Astrocyte (in vitro differentiated cells and primary cell): ENCODE measurements at regions not wholly inside any gene's neighbourhood (a gene's known extent, or its start where the extent isn't known, plus 50 kb on each side); places are given as distances from the start of the nearest gene placed in this dataset.

Source experiments
- DNase-seq: peaks from one replicate; pipeline ENCODE4 v3.0.0-alpha.2; 2010; ENCODE audit warnings: low read depth
- FAIRE-seq: peaks from 2 replicates; lab custom pipeline; 2011; peaks lifted over from hg19 to GRCh38; lab: Jason Lieb, UNC
- H2AFZ ChIP-seq: 2 replicates; pipeline ENCODE4 v1.6.0; 2012; ENCODE audit warnings: low read depth, low read length, inconsistent platforms
- H3K27ac ChIP-seq: 2 replicates; pipeline ENCODE4 v1.5.1; 2011; ENCODE audit warnings: low read depth, low read length, inconsistent platforms
- H3K27me3 ChIP-seq: 2 replicates; pipeline ENCODE4 v1.6.0; 2011; ENCODE audit warnings: low read length, inconsistent platforms; ENCODE audit not compliant: insufficient read depth
- H3K36me3 ChIP-seq: 2 replicates; pipeline ENCODE4 v1.5.1; 2011; ENCODE audit warnings: low read length, inconsistent platforms; ENCODE audit not compliant: insufficient read depth
- H3K4me1 ChIP-seq: 2 replicates; pipeline ENCODE4 v1.5.1; 2011; ENCODE audit warnings: low read length, inconsistent platforms; ENCODE audit not compliant: insufficient read depth
- H3K4me2 ChIP-seq: 2 replicates; pipeline ENCODE4 v1.6.0; 2012; ENCODE audit warnings: low read length, inconsistent platforms
- H3K4me3 ChIP-seq: 2 replicates; pipeline ENCODE4 v1.5.1; 2011; ENCODE audit warnings: low read depth, mild to moderate bottlenecking, low read length, inconsistent platforms; ENCODE audit not compliant: insufficient read depth
- H3K79me2 ChIP-seq: 2 replicates; pipeline ENCODE4 v1.6.0; 2012; ENCODE audit warnings: mild to moderate bottlenecking, low read length, inconsistent platforms; ENCODE audit not compliant: insufficient read depth
- H3K9ac ChIP-seq: 2 replicates; pipeline ENCODE4 v1.6.0; 2012; ENCODE audit warnings: mild to moderate bottlenecking, low read length, inconsistent platforms
- H3K9me3 ChIP-seq: 2 replicates; pipeline ENCODE4 v1.5.1; 2012; ENCODE audit warnings: low read depth, mild to moderate bottlenecking, low read length, inconsistent platforms; ENCODE audit not compliant: insufficient read depth
- H4K20me1 ChIP-seq: 2 replicates; pipeline ENCODE4 v1.6.0; 2012; ENCODE audit warnings: low read length, inconsistent platforms; ENCODE audit not compliant: insufficient read depth
- H3K27ac Mint-ChIP-seq: one replicate; pipeline ENCODE4 v1.8.0; 2021; ENCODE audit warnings: mild to moderate bottlenecking, mixed read lengths; ENCODE audit not compliant: unreplicated experiment
- H3K27me3 Mint-ChIP-seq: one replicate; pipeline ENCODE4 v1.8.0; 2021; ENCODE audit warnings: low read depth, mixed read lengths; ENCODE audit not compliant: unreplicated experiment
- H3K36me3 Mint-ChIP-seq: one replicate; pipeline ENCODE4 v1.8.0; 2021; ENCODE audit warnings: low read depth, mixed read lengths; ENCODE audit not compliant: unreplicated experiment
- H3K4me1 Mint-ChIP-seq: one replicate; pipeline ENCODE4 v1.8.0; 2021; ENCODE audit warnings: low read depth, mixed read lengths; ENCODE audit not compliant: unreplicated experiment
- H3K4me3 Mint-ChIP-seq: one replicate; pipeline ENCODE4 v1.8.0; 2021; ENCODE audit warnings: mild to moderate bottlenecking, moderate library complexity, mixed read lengths; ENCODE audit not compliant: unreplicated experiment
- H3K9me3 Mint-ChIP-seq: one replicate; pipeline ENCODE4 v1.8.0; 2021; ENCODE audit warnings: mild to moderate bottlenecking, mixed read lengths; ENCODE audit not compliant: unreplicated experiment
- CTCF ChIP-seq: IDR thresholded peaks from 2 replicates; pipeline ENCODE4 v1.5.1; 2011; ENCODE audit warnings: low read depth, mild to moderate bottlenecking, inconsistent platforms, low read length, moderate library complexity; ENCODE audit not compliant: insufficient read depth
- EZH2 ChIP-seq: IDR thresholded peaks from 2 replicates; pipeline ENCODE4 v1.6.1; 2012; ENCODE audit warnings: mild to moderate bottlenecking, low read length, inconsistent platforms; ENCODE audit not compliant: insufficient read depth

- no peaks in the 10 kb centered on the region for H3K9me3 Mint-ChIP-seq
- Histone ChIP-seq H3K36me3 (no peaks in the 10 kb centered on the region), H3K4me3 (no peak overlapping the region), H3K9me3 (no peaks in the 10 kb centered on the region), H3K9ac (no peak overlapping the region), H3K27me3 (no peaks in the 10 kb centered on the region), H3K4me2 (no peak overlapping the region), H3K27ac (no peak overlapping the region), H3K79me2 (no peaks in the 10 kb centered on the region), H2AFZ (no peak overlapping the region), H4K20me1 (no peaks in the 10 kb centered on the region), H3K4me1 (no peaks in the 10 kb centered on the region)
- no peaks in the 10 kb centered on the region for H3K27me3 Mint-ChIP-seq
- H3K27ac Mint-ChIP-seq, result no peak overlapping the region
- no peak for DNase-seq
- no peaks in the 10 kb centered on the region for H3K4me1 Mint-ChIP-seq
- H3K4me3 Mint-ChIP-seq, result no peak overlapping the region
- no peak for FAIRE-seq
- H3K36me3 Mint-ChIP-seq, result no peaks in the 10 kb centered on the region
- no peak for TF ChIP-seq CTCF
These were observed 600.4 kb upstream of the SLITRK6 start for GRCh38 chr13:86399572-86399971.

GRCh38 chr13:86402500-86402899 lies 603.3 kb upstream of the SLITRK6 start:
- Histone ChIP-seq H3K27ac (no peak overlapping the region), H3K4me1 (no peaks in the 10 kb centered on the region), H3K79me2 (no peaks in the 10 kb centered on the region), H3K4me3 (no peak overlapping the region), H3K4me2 (no peak overlapping the region), H4K20me1 (no peaks in the 10 kb centered on the region), H3K36me3 (no peaks in the 10 kb centered on the region), H3K27me3 (no peaks in the 10 kb centered on the region), H2AFZ (no peak overlapping the region), H3K9me3 (no peaks in the 10 kb centered on the region), H3K9ac (no peak overlapping the region)
- no peak for DNase-seq
- Mint-ChIP-seq H3K9me3 (no peaks in the 10 kb centered on the region), H3K27ac (no peak overlapping the region), H3K4me1 (no peaks in the 10 kb centered on the region), H3K36me3 (no peaks in the 10 kb centered on the region), H3K27me3 (no peaks in the 10 kb centered on the region), H3K4me3 (no peak overlapping the region)
- no peak for TF ChIP-seq EZH2
- no peak for TF ChIP-seq CTCF
- FAIRE-seq, result no peak

GRCh38 chr13:86403181-86403580 lies 604.0 kb upstream of the SLITRK6 start:
- Histone ChIP-seq H3K79me2 (no peaks in the 10 kb centered on the region), H3K4me3 (no peak overlapping the region), H2AFZ (no peak overlapping the region), H3K27me3 (no peaks in the 10 kb centered on the region), H3K4me2 (no peak overlapping the region), H3K9me3 (no peaks in the 10 kb centered on the region), H3K36me3 (no peaks in the 10 kb centered on the region), H3K27ac (no peak overlapping the region), H3K4me1 (no peaks in the 10 kb centered on the region), H4K20me1 (no peaks in the 10 kb centered on the region), H3K9ac (no peak overlapping the region)
- Mint-ChIP-seq H3K4me3 (no peak overlapping the region), H3K4me1 (no peaks in the 10 kb centered on the region), H3K27ac (no peak overlapping the region), H3K9me3 (no peaks in the 10 kb centered on the region), H3K27me3 (no peaks in the 10 kb centered on the region), H3K36me3 (no peaks in the 10 kb centered on the region)
- DNase-seq, result no peak
- TF ChIP-seq CTCF, result no peak
- TF ChIP-seq EZH2, result no peak
- FAIRE-seq, result no peak
